Stimulated activated CD4-positive, alpha-beta T cell treated with anti-CD3 and anti-CD28 coated beads, Interleukin-15, amount 100 ng/mL, for 48 hours (primary cell): ENCODE measurements at regions not wholly inside any gene's neighbourhood (a gene's known extent, or its start where the extent isn't known, plus 50 kb on each side); places are given as distances from the start of the nearest gene placed in this dataset.
"Not testable (repeated sequence)": the region's sequence is repeated elsewhere in the genome, so short reads cannot be mapped to it uniquely, and the experiment has no call there.

ENCODE experiments used
- DNase-seq, 2 donors: peaks; one replicate each; pipeline ENCODE4 v3.0.0-alpha.2; 2020; ENCODE audit warnings: low read depth in 2 of 2

- no peak for DNase-seq
Observed at GRCh38 chr1:173300061-173301044, 93.2 kb upstream of the TNFSF4 start.

GRCh38 chr1:173301507-173301906, 94.4 kb upstream of the TNFSF4 start:
- DNase-seq = no peak

GRCh38 chr1:173302366-173302765, 95.2 kb upstream of the TNFSF4 start:
- no peak for DNase-seq

GRCh38 chr1:173302890-173303829, 96.0 kb upstream of the TNFSF4 start:
- no peak for DNase-seq

- no peak for DNase-seq
Observed at GRCh38 chr1:173303984-173304383, 96.9 kb upstream of the TNFSF4 start.

GRCh38 chr1:173304529-173305227, 97.5 kb upstream of the TNFSF4 start:
- DNase-seq = no peak

- DNase-seq = no peak
Observed at GRCh38 chr1:173307845-173308244, 100.7 kb upstream of the TNFSF4 start.

- no peak for DNase-seq
Observed at GRCh38 chr1:173314656-173315055, 107.5 kb upstream of the TNFSF4 start.

- no peak for DNase-seq
Observed at GRCh38 chr1:173315296-173315695, 108.2 kb upstream of the TNFSF4 start.

- no peak for DNase-seq
Observed at GRCh38 chr1:173318788-173319187, 111.7 kb upstream of the TNFSF4 start.

GRCh38 chr1:173324352-173324751, 117.2 kb upstream of the TNFSF4 start:
- DNase-seq = not testable (repeated sequence)

GRCh38 chr1:173327987-173328386, 120.9 kb upstream of the TNFSF4 start:
- DNase-seq = not testable (repeated sequence)

- DNase-seq = no peak
Observed at GRCh38 chr1:173328961-173329360, 121.8 kb upstream of the TNFSF4 start.

- no peak for DNase-seq
Observed at GRCh38 chr1:173329726-173330125, 122.6 kb upstream of the TNFSF4 start.

- no peak for DNase-seq
Observed at GRCh38 chr1:173330149-173330951, 123.2 kb upstream of the TNFSF4 start.

- not testable (repeated sequence) for DNase-seq
Observed at GRCh38 chr1:173330952-173331548, 123.9 kb upstream of the TNFSF4 start.

GRCh38 chr1:173332026-173332425, 124.9 kb upstream of the TNFSF4 start:
- no peak for DNase-seq

- DNase-seq = no peak
Observed at GRCh38 chr1:173333581-173333980, 126.5 kb upstream of the TNFSF4 start.

- no peak for DNase-seq
Observed at GRCh38 chr1:173337126-173337525, 130.0 kb upstream of the TNFSF4 start.

- DNase-seq = no peak
Observed at GRCh38 chr1:173341307-173341706, 134.2 kb upstream of the TNFSF4 start.
